Neural progenitor cell (in vitro differentiated cells): ENCODE measurements at regions not wholly inside any gene's neighbourhood (a gene's known extent, or its start where the extent isn't known, plus 50 kb on each side); places are given as distances from the start of the nearest gene placed in this dataset.
A peak's percentile ranks its signal among the peaks of the same experiment; 100 is the strongest.

Experiments
- DNase-seq: peaks from one replicate; pipeline ENCODE4 v3.0.0-alpha.2; 2016; ENCODE audit warnings: low spot score
- H2AFZ ChIP-seq: fragments of 200-600 bp; sonication (generic); replicated peaks from 2 replicates; pipeline ENCODE4 v1.6.1; 2016; ENCODE audit warnings: antibody characterized with exemption
- H3F3A ChIP-seq: fragments of 200-600 bp; sonication (generic); 2 replicates; pipeline ENCODE4 v1.6.1; 2016; ENCODE audit warnings: antibody characterized with exemption, low read depth
- H3K27ac ChIP-seq: fragments of 200-600 bp; sonication (generic); 2 replicates; pipeline ENCODE4 v1.5.1; 2016; ENCODE audit warnings: mild to moderate bottlenecking
- H3K27me3 ChIP-seq: fragments of 200-600 bp; sonication (generic); 2 replicates; pipeline ENCODE4 v1.6.1; 2016; ENCODE audit warnings: mild to moderate bottlenecking, moderate library complexity
- H3K36me3 ChIP-seq: fragments of 200-600 bp; sonication (generic); 2 replicates; pipeline ENCODE4 v1.5.1; 2016
- H3K4me1 ChIP-seq: fragments of 200-600 bp; sonication (generic); 2 replicates; pipeline ENCODE4 v1.6.1; 2016; ENCODE audit warnings: mixed run types
- H3K4me2 ChIP-seq: fragments of 200-600 bp; sonication (generic); 2 replicates; pipeline ENCODE4 v1.6.1; 2016
- H3K4me3 ChIP-seq: fragments of 200-600 bp; sonication (generic); 2 replicates; pipeline ENCODE4 v1.5.1; 2016
- H3K79me2 ChIP-seq: fragments of 200-600 bp; sonication (generic); 2 replicates; pipeline ENCODE4 v1.6.1; 2016; ENCODE audit warnings: low read depth
- H3K9ac ChIP-seq: fragments of 200-600 bp; sonication (generic); 2 replicates; pipeline ENCODE4 v1.6.1; 2016
- H3K9me3 ChIP-seq: fragments of 200-600 bp; sonication (generic); 2 replicates; pipeline ENCODE4 v1.5.1; 2016; ENCODE audit warnings: low read depth
- H4K20me1 ChIP-seq: fragments of 200-600 bp; sonication (generic); 2 replicates; pipeline ENCODE4 v1.6.1; 2016; ENCODE audit warnings: low read depth
- H3K27ac Mint-ChIP-seq: 3 replicates; pipeline ENCODE4 v1.8.0; 2021; ENCODE audit warnings: mixed read lengths
- H3K27me3 Mint-ChIP-seq: 2 replicates; pipeline ENCODE4 v1.8.0; 2022; ENCODE audit warnings: low read depth, mild to moderate bottlenecking, inconsistent platforms, moderate library complexity, mixed read lengths; ENCODE audit not compliant: insufficient read depth
- H3K36me3 Mint-ChIP-seq: 3 replicates; pipeline ENCODE4 v1.8.0; 2021; ENCODE audit warnings: mixed read lengths
- H3K4me1 Mint-ChIP-seq: 3 replicates; pipeline ENCODE4 v1.8.0; 2021; ENCODE audit warnings: mixed read lengths
- H3K4me3 Mint-ChIP-seq: 3 replicates; pipeline ENCODE4 v1.8.0; 2021; ENCODE audit warnings: mild to moderate bottlenecking, moderate library complexity, mixed read lengths
- H3K9me3 Mint-ChIP-seq: 3 replicates; pipeline ENCODE4 v1.8.0; 2020; ENCODE audit warnings: mixed read lengths
- EZH2 ChIP-seq: fragments of 200-600 bp; sonication (generic); IDR thresholded peaks from 2 replicates; pipeline ENCODE4 v1.6.1; 2017; ENCODE audit warnings: antibody characterized with exemption, mild to moderate bottlenecking, moderate library complexity
- EZH2phosphoT487 ChIP-seq: fragments of 200-600 bp; sonication (generic); IDR thresholded peaks from 2 replicates; pipeline ENCODE4 v1.6.1; 2017; ENCODE audit warnings: antibody characterized with exemption
- TF ChIP-seq, protein P1 (sequence below): fragments of 200-600 bp; sonication (generic); IDR thresholded peaks from 2 replicates; pipeline ENCODE4 v1.5.1; 2017; ENCODE audit warnings: antibody characterized with exemption, mild to moderate bottlenecking

DNA sequence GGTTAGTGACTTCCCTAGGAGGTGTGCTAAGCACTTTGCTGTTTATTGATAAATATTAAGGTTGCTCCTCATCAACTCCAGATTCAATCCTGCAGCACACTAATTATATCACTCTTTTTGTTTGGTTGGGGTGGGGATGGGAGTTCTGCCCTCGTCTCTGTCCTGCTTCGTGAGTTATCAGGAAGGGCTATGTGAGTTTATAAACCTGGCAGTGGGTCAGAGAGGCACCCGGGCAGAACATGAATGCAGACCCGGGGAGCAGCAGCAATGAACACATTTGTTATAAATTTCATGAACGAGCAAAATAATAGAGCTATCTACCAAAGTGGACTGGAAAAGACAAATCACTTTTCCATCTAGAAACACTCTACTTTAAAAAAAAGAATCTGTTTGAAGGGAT, 125.5 kb upstream of the WWC1 start:
- no peak overlapping the region for H3K4me3 Mint-ChIP-seq
- peak overlapping the region; percentile 5 for H3K27ac Mint-ChIP-seq
- Histone ChIP-seq H3K36me3 (no peaks in the 10 kb centered on the region), H4K20me1 (no peaks in the 10 kb centered on the region), H3K9me3 (no peaks in the 10 kb centered on the region), H3K79me2 (no peaks in the 10 kb centered on the region), H3K4me3 (no peak overlapping the region), H3K27ac (no peak overlapping the region), H3K9ac (no peak overlapping the region), H3K27me3 (no peaks in the 10 kb centered on the region), H3K4me1 (peaks cover 39% of the 10 kb centered on the region), H3K4me2 (peak overlapping the region; percentile 74), H3F3A (peaks cover 27% of the 10 kb centered on the region), H2AFZ (no peak overlapping the region)
- peaks cover 60% of the 10 kb centered on the region for H3K4me1 Mint-ChIP-seq
- TF ChIP-seq, protein P1, sequence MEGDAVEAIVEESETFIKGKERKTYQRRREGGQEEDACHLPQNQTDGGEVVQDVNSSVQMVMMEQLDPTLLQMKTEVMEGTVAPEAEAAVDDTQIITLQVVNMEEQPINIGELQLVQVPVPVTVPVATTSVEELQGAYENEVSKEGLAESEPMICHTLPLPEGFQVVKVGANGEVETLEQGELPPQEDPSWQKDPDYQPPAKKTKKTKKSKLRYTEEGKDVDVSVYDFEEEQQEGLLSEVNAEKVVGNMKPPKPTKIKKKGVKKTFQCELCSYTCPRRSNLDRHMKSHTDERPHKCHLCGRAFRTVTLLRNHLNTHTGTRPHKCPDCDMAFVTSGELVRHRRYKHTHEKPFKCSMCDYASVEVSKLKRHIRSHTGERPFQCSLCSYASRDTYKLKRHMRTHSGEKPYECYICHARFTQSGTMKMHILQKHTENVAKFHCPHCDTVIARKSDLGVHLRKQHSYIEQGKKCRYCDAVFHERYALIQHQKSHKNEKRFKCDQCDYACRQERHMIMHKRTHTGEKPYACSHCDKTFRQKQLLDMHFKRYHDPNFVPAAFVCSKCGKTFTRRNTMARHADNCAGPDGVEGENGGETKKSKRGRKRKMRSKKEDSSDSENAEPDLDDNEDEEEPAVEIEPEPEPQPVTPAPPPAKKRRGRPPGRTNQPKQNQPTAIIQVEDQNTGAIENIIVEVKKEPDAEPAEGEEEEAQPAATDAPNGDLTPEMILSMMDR = no peak
- TF ChIP-seq EZH2phosphoT487 (no peak), EZH2 (no peak)
- H3K36me3 Mint-ChIP-seq = peaks cover 13% of the 10 kb centered on the region
- no peak for DNase-seq
- no peaks in the 10 kb centered on the region for H3K9me3 Mint-ChIP-seq
- H3K27me3 Mint-ChIP-seq = peaks cover 7% of the 10 kb centered on the region

DNA sequence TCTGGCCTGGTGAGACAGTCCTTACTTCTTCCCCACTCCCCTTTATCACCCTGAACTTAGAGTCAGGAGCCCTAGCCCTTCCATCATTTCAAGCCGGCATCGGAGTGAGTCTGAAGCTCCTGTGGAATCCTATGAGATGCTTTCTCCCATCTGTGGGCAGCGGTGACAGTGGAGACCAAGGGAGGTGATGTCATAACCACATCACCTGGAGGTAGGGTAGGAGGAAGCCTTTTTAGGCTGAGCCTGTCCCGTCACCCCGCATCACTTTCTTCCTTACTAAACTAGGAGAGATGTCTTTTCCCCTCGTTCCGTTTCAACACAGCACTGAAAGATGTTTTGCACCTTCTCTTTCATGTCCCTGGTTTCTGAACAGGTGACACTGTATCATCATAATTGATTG, 124.1 kb upstream of the WWC1 start:
- Mint-ChIP-seq H3K4me1 (peaks cover 55% of the 10 kb centered on the region), H3K4me3 (no peak overlapping the region), H3K27me3 (peaks cover 7% of the 10 kb centered on the region), H3K9me3 (no peaks in the 10 kb centered on the region), H3K27ac (peak overlapping the region; percentile 54), H3K36me3 (peaks cover 12% of the 10 kb centered on the region)
- H3F3A ChIP-seq = peaks cover 27% of the 10 kb centered on the region
- DNase-seq = no peak
- H3K27ac ChIP-seq = no peak overlapping the region
- H3K4me2 ChIP-seq = no peak overlapping the region
- H3K4me1 ChIP-seq = peaks cover 34% of the 10 kb centered on the region
- H3K4me3 ChIP-seq = no peak overlapping the region
- H3K79me2 ChIP-seq = no peaks in the 10 kb centered on the region
- no peak overlapping the region for H3K9ac ChIP-seq
- no peaks in the 10 kb centered on the region for H4K20me1 ChIP-seq
- TF ChIP-seq, protein P1 = no peak
- no peak for TF ChIP-seq EZH2phosphoT487
- no peak for TF ChIP-seq EZH2
- H3K27me3 ChIP-seq = no peaks in the 10 kb centered on the region
- no peak overlapping the region for H2AFZ ChIP-seq
- H3K36me3 ChIP-seq = no peaks in the 10 kb centered on the region
- H3K9me3 ChIP-seq = no peaks in the 10 kb centered on the region

DNA sequence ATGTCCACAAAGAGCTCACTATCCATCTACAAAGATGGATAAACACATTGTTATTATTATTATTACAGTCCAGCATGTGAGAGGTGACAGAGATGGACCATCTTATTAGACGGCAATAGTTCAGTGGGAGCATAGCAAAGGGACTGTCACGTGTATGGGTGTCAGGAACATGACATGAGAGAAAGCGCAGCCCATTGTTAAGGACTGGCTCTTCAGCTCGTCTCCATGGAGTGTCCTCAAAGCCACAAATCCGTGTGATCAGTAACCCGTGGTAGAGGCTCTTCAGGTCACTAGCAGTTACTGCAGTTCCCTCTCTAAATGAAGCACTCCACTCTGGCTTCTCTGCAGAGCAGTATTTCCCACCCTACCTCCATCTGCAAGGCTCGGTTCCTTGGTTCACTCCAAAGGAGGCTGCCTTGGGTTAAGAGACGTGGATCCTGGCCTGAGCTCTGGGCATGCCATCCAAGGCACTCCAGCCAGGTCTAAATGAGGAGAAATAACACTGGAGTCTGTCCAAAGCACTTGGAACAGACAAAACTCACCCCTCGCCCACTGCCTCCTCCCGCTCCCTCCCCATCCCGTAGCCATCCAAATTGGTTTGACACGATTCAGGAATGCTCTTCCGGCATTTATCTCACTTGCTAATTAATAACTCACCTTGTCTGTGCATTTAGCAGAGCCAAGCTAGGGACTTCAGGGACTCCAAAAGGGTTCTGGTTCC, 122.3 kb upstream of the WWC1 start:
- Mint-ChIP-seq H3K4me3 (no peak overlapping the region), H3K36me3 (peaks cover 7% of the 10 kb centered on the region), H3K27ac (no peak overlapping the region), H3K27me3 (peaks cover 7% of the 10 kb centered on the region), H3K4me1 (peaks cover 44% of the 10 kb centered on the region), H3K9me3 (no peaks in the 10 kb centered on the region)
- DNase-seq = no peak
- Histone ChIP-seq H3K4me2 (no peak overlapping the region), H3K4me3 (no peak overlapping the region), H3K4me1 (peaks cover 25% of the 10 kb centered on the region), H2AFZ (no peak overlapping the region), H3K36me3 (no peaks in the 10 kb centered on the region), H3F3A (peaks cover 27% of the 10 kb centered on the region), H3K27ac (no peak overlapping the region), H3K9ac (no peak overlapping the region), H3K27me3 (no peaks in the 10 kb centered on the region), H3K9me3 (no peaks in the 10 kb centered on the region), H4K20me1 (no peaks in the 10 kb centered on the region), H3K79me2 (no peaks in the 10 kb centered on the region)
- TF ChIP-seq, protein P1 = no peak
- no peak for TF ChIP-seq EZH2
- TF ChIP-seq EZH2phosphoT487 = no peak
